Peyer's patch (tissue), 4 donors: ENCODE measurements at regions not wholly inside any gene's neighbourhood (a gene's known extent, or its start where the extent isn't known, plus 50 kb on each side); places are given as distances from the start of the nearest gene placed in this dataset.

Experiments used
- DNase-seq, 3 donors: peaks; one replicate each; pipeline ENCODE4 v3.0.0-alpha.2; 2017 to 2019
- H3K27ac ChIP-seq, 4 donors: fragments of 200-600 bp; sonication (generic); one replicate each; pipeline ENCODE4 v1.5.1; 2016 to 2019
- H3K27me3 ChIP-seq, 2 donors: fragments of 200-600 bp; sonication (generic); one replicate each; pipeline ENCODE4 v1.5.1; 2019
- H3K36me3 ChIP-seq, 3 donors: fragments of 200-600 bp; sonication (generic); one replicate each; pipeline ENCODE4 v1.5.1; 2016 to 2019
- H3K4me1 ChIP-seq, 4 donors: fragments of 200-600 bp; sonication (generic); one replicate each; pipeline ENCODE4 v1.5.1; 2016 to 2019
- H3K4me3 ChIP-seq, 4 donors: fragments of 200-600 bp; sonication (generic); 1 replicate in 3 of 4; 2 replicates in 1 of 4; pipeline ENCODE4 v1.5.1; 2016 to 2019; ENCODE audit warnings: mild to moderate bottlenecking in 1 of 4
- H3K9me3 ChIP-seq, 4 donors: fragments of 200-600 bp; sonication (generic); one replicate each; pipeline ENCODE4 v1.5.1; 2016 to 2019; ENCODE audit warnings: mild to moderate bottlenecking in 1 of 4
- POLR2A ChIP-seq, 2 donors: fragments of 450-650 bp; IDR thresholded peaks; one replicate each; pipeline ENCODE4 v1.5.1; 2017; ENCODE audit warnings: antibody characterized with exemption in 2 of 2, mild to moderate bottlenecking in 2 of 2, moderate library complexity in 2 of 2
- TF ChIP-seq, protein P1 (sequence below), 6 experiments: fragments of 450-650 bp in 4 of 6; fragments of 200-600 bp in 2 of 6; sonication (generic) in 1 of 6; IDR thresholded peaks; one replicate each; pipeline ENCODE4 v1.5.1; 2017 to 2019; ENCODE audit warnings: antibody characterized with exemption in 6 of 6, mild to moderate bottlenecking in 3 of 6, moderate library complexity in 1 of 6

DNA sequence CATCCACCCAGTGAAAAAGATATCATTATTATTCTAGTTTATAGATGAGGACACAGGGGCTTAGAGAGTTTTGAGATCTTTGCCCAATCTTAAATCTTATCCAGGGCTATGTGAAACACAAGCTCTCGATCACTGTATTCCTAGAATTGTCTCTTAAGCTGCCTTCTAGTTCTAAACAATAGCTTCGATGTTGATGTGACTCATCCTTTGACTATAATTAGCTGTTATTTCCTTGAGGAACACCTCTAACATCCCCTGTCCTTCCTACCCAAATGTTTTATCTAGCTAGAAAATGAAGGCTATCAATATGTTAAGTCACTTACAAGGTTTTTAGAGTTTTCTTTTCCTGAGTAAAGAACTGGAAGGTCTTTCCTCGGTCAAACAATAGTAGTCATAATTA is 83.1 kb upstream of the STAC start:
- Histone ChIP-seq H3K9me3 (no peaks in the 10 kb centered on the region), H3K27ac (no peak overlapping the region), H3K27me3 (no peaks in the 10 kb centered on the region), H3K4me3 (no peak overlapping the region), H3K4me1 (no peaks in the 10 kb centered on the region), H3K36me3 (no peaks in the 10 kb centered on the region)
- DNase-seq: no peak
- TF ChIP-seq POLR2A (IDR thresholded peaks at IDR 0.05): no peak
- TF ChIP-seq, protein P1, sequence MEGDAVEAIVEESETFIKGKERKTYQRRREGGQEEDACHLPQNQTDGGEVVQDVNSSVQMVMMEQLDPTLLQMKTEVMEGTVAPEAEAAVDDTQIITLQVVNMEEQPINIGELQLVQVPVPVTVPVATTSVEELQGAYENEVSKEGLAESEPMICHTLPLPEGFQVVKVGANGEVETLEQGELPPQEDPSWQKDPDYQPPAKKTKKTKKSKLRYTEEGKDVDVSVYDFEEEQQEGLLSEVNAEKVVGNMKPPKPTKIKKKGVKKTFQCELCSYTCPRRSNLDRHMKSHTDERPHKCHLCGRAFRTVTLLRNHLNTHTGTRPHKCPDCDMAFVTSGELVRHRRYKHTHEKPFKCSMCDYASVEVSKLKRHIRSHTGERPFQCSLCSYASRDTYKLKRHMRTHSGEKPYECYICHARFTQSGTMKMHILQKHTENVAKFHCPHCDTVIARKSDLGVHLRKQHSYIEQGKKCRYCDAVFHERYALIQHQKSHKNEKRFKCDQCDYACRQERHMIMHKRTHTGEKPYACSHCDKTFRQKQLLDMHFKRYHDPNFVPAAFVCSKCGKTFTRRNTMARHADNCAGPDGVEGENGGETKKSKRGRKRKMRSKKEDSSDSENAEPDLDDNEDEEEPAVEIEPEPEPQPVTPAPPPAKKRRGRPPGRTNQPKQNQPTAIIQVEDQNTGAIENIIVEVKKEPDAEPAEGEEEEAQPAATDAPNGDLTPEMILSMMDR (IDR thresholded peaks at IDR 0.05): no peak

DNA sequence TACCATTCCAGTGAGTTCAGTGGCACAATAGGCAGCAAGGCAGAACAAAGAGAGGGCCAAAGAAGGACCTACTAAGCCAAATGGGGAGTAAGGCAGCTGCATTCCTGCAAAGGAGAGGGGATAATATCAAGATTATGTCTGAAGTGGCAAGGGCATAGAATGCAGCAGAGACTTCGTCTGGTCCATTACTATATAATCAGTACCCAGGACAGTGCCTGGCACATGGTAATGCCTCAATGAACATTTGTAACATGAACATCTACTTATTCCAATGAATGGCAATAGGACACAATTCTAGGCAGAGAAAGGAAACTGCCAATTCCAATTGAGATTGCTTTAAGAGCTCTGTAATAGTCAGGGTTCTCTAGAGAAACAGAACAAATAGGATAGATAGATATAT is 82.1 kb upstream of the STAC start:
- no peaks in the 10 kb centered on the region for H3K27me3 ChIP-seq
- H3K27ac ChIP-seq: no peak overlapping the region
- no peaks in the 10 kb centered on the region for H3K4me1 ChIP-seq

DNA sequence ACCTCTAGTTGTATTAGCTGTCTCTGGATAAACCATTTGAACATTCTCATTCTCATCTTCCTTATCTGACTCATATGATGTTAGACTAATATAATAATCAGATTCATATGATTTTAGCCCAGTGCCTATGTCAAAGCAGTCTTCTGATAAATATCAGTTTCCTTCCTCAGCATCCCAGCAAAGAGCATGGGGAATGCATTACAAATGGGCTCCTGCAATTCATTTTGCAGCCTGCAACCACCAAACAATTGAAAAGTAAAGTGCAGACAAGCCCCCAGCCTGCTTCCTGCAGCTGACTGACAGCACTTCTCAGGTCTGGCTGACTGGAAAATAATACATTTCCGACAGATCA is 78.2 kb upstream of the STAC start:
- no peak for DNase-seq
- H3K27ac ChIP-seq: no peak overlapping the region
- TF ChIP-seq, protein P1 (IDR thresholded peaks at IDR 0.05): no peak
- no peak for TF ChIP-seq POLR2A (IDR thresholded peaks at IDR 0.05)
- no peaks in the 10 kb centered on the region for H3K9me3 ChIP-seq
- H3K36me3 ChIP-seq: no peaks in the 10 kb centered on the region
- H3K4me1 ChIP-seq: no peaks in the 10 kb centered on the region
- no peak overlapping the region for H3K4me3 ChIP-seq
- no peaks in the 10 kb centered on the region for H3K27me3 ChIP-seq

More for the DNA sequence above, 82.1 kb upstream of the STAC start:
- no peaks in the 10 kb centered on the region for H3K36me3 ChIP-seq
- DNase-seq: no peak
- H3K9me3 ChIP-seq: no peaks in the 10 kb centered on the region
- H3K4me3 ChIP-seq: no peak overlapping the region
- TF ChIP-seq, protein P1 (IDR thresholded peaks at IDR 0.05): no peak
- TF ChIP-seq POLR2A (IDR thresholded peaks at IDR 0.05): no peak

DNA sequence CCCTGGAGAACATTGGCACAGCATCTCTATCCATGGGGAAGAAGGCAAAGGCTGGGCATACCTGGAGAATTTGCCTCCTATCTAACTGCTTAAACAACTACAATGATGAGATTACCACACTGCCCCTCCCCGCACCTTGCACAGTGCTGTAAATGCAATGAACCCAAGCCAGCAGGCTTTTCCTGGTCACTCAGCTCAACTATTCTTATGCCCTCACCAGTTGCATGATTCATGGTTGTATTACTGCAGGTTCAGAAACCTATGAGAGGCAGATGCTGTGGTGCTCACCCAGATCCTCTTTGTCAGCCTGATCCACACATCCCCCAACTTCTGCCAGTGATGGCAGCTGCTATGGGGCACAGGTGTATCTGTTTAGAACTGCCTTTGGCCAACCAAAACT is 77.7 kb upstream of the STAC start:
- no peak for DNase-seq
- Histone ChIP-seq H3K9me3 (no peaks in the 10 kb centered on the region), H3K27ac (no peak overlapping the region), H3K27me3 (no peaks in the 10 kb centered on the region), H3K4me3 (no peak overlapping the region), H3K36me3 (no peaks in the 10 kb centered on the region), H3K4me1 (no peaks in the 10 kb centered on the region)
- TF ChIP-seq, protein P1 (IDR thresholded peaks at IDR 0.05): no peak
- TF ChIP-seq POLR2A (IDR thresholded peaks at IDR 0.05): no peak

DNA sequence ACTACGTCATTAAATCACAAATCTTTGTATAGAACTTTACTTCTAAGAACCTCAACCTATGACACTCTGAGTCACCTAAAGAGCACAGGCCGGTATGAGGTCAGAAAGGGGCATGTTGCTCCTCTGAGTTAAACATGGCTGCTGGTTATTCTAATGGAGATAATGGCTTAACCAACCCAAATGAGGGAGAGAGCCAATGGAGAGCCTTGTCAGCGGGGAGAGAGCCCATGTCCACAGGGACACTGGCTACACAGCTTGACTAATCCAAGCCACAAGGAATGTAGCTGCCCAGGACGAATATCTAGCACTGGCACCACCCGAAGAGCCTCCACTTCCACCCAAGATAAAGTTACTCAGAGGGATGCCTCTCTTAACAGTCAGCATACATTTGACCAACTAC is 77.0 kb upstream of the STAC start:
- Histone ChIP-seq H3K27ac (no peak overlapping the region), H3K9me3 (no peaks in the 10 kb centered on the region), H3K36me3 (no peaks in the 10 kb centered on the region), H3K4me1 (no peaks in the 10 kb centered on the region), H3K27me3 (no peaks in the 10 kb centered on the region), H3K4me3 (no peak overlapping the region)
- TF ChIP-seq POLR2A (IDR thresholded peaks at IDR 0.05): no peak
- TF ChIP-seq, protein P1 (IDR thresholded peaks at IDR 0.05): no peak
- no peak for DNase-seq

DNA sequence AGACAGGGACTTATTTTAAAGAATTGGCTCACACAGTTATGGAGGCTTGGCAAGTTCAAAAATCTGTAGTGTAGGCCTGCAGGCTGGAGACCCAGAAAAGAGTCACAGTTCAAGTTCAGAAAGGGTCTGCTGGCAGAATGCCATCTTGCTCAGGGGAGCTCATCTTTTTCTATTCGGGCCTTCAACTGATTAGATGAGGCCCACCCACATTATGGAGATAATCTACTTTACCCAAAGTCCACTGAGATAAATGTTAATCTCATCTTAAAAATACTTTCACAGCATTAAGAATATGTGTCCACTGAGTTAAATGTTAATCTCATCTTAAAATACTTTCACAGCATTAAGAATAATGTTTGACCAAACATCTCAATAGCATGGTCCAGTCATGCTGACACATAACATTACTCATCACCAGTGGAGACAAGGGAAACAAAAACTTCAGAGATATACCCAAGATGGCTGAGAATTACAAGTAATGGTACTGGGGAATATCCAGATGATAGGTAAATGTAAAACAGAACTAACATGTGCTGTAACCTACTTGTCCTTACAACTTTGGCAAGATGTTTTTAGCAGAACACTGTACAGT is 74.3 kb upstream of the STAC start:
- DNase-seq: no peak
- Histone ChIP-seq H3K27me3 (no peaks in the 10 kb centered on the region), H3K4me1 (no peaks in the 10 kb centered on the region), H3K9me3 (no peaks in the 10 kb centered on the region), H3K36me3 (no peaks in the 10 kb centered on the region), H3K27ac (no peak overlapping the region), H3K4me3 (no peak overlapping the region)
- TF ChIP-seq POLR2A (IDR thresholded peaks at IDR 0.05): no peak
- TF ChIP-seq, protein P1 (IDR thresholded peaks at IDR 0.05): no peak
